Stimulated activated effector memory CD8-positive, alpha-beta T cell treated with anti-CD3 and anti-CD28 coated beads, Interleukin-12 subunit alpha, Interleukin-12 subunit beta, amount 100 ng/mL, for 72 hours (primary cell): ENCODE measurements at regions not wholly inside any gene's neighbourhood (a gene's known extent, or its start where the extent isn't known, plus 50 kb on each side); places are given as distances from the start of the nearest gene placed in this dataset.

Source experiments
- ATAC-seq: fragments of 150-1000 bp; cut with Tn5 transposase; 2 replicates; pipeline ENCODE4 v1.10.0; 2021
- DNase-seq, 2 donors: peaks; one replicate each; pipeline ENCODE4 v3.0.0; 2021 to 2022; ENCODE audit warnings: low spot score in 2 of 2
- H3K27ac Mint-ChIP-seq: one replicate; pipeline ENCODE4 v1.8.0; 2022; ENCODE audit warnings: mild to moderate bottlenecking, mixed read lengths
- H3K36me3 Mint-ChIP-seq: one replicate; pipeline ENCODE4 v1.8.0; 2022; ENCODE audit warnings: mild to moderate bottlenecking, mixed read lengths
- H3K4me1 Mint-ChIP-seq: one replicate; pipeline ENCODE4 v1.8.0; 2022; ENCODE audit warnings: mixed read lengths
- H3K4me3 Mint-ChIP-seq: one replicate; pipeline ENCODE4 v1.8.0; 2022; ENCODE audit warnings: mild to moderate bottlenecking, mixed read lengths
- H3K9me3 Mint-ChIP-seq: one replicate; pipeline ENCODE4 v1.8.0; 2022; ENCODE audit warnings: mixed read lengths

DNA sequence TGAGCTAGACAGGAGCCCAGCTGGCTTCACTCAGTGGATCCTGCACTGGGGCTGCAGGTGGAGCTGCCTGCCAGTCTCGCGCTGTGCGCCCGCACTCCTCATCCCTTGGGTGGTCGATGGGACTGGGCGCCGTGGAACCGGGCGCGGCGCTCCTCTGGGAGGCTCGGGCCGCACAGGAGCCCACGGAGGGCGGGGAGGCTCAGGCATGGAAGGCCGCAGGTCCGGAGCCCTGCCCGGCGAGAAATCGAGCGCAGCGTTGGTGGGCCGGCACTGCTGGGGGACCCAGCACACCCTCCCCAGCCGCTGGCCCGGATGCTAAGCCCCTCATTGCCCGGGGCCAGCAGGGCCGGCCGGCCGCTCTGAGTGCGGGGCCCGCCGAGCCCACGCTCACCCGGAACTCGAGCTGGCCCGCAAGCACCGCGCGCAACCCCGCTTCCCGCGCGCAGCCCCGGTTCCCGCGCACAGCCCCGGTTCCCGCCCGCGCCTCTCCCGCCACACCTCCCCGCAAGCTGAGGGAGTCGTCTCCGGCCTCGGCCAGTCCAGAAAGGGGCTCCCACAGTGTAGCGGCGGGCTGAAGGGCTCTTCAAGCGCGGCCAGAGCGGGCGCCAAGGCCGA is 1130.5 kb upstream of the FLRT2 start:
- H3K4me1 Mint-ChIP-seq = no peaks in the 10 kb centered on the region
- no peak overlapping the region for H3K4me3 Mint-ChIP-seq
- H3K9me3 Mint-ChIP-seq = peaks cover 10% of the 10 kb centered on the region
- no peaks in the 10 kb centered on the region for H3K36me3 Mint-ChIP-seq
- no peak for ATAC-seq
- H3K27ac Mint-ChIP-seq = no peak overlapping the region
- DNase-seq = no peak

DNA sequence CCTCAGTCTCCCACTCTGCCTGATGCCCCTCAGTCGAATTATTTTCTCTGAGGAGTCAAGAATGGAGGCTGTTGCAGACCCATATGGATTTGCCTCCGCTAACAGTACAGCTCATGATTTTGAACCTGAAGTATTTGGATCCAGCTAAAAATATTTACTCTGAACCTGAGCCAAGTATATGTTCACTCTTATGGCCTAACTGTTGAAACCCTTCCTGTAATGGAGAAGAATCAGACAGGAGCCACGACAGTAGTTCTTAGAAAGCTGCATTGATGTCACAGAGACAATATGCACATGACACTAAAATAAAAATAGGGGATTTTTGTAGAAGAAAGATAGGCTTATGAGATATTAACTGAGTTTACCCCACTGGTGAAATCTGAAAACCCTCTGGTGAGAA is 1128.3 kb upstream of the FLRT2 start:
- Mint-ChIP-seq H3K27ac (no peak overlapping the region), H3K4me1 (no peaks in the 10 kb centered on the region), H3K36me3 (no peaks in the 10 kb centered on the region), H3K9me3 (peaks cover 3% of the 10 kb centered on the region), H3K4me3 (no peak overlapping the region)
- ATAC-seq = no peak
- DNase-seq = no peak

DNA sequence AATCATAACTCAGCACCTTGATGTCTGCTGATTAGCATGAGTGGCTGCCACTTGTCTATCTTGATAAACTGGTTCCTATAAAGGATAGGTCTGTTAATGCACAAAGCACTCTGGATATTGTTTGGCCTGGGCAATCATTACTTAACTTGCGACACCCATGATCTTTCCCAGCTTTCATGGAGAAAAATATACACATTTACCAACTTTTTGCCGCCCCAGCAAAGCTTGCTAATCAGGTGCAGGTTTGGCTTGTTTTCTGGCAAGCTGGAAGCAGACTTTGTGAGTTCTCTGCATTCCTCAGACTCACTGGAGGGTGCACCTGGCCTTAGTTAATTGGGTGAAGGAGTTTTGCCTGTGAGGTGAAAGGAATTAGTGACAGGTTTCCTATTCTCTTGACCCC is 1126.4 kb upstream of the FLRT2 start:
- DNase-seq (no peak), ATAC-seq (no peak)
- Mint-ChIP-seq H3K27ac (no peak overlapping the region), H3K4me3 (no peak overlapping the region), H3K36me3 (no peaks in the 10 kb centered on the region), H3K9me3 (no peaks in the 10 kb centered on the region), H3K4me1 (no peaks in the 10 kb centered on the region)

DNA sequence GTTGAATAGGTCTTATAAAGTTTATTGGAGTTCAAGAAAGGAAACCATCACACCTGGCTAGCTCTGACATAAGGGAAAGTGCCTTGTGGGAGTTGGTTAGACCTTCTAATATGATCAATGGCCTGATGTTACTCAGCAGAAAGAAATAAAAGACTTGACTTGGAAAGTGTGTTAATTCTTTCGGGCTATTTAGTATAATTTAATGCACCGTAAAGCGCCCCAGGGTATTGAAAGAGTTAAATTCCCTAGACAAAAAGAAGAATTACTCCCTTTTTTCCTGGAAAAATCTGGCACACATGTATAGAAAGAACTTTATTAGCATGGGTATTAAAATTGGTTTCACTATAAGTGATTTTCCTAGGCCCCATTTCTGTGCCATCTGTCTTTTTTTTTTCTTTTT is 1125.7 kb upstream of the FLRT2 start:
- ATAC-seq (no peak), DNase-seq (no peak)
- Mint-ChIP-seq H3K4me3 (no peak overlapping the region), H3K27ac (no peak overlapping the region), H3K9me3 (no peaks in the 10 kb centered on the region), H3K4me1 (no peaks in the 10 kb centered on the region), H3K36me3 (no peaks in the 10 kb centered on the region)

DNA sequence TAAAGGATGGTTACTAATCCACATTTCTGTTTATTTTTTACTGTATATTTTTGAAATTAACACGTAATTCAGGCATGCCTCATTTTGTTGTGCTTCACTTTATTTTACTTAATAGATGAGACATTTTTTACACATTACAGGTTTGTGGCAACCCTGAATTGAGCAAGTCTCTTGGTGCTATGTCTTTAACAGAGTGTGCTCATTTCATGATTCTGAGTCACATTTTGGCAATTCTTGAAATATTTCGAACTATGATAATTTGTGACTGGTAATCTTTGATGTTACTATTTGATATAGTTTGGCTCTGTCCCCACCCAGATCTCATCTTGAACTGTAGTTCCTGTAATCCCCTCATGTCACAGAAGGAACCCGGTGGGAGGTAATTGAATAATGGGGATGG is 1120.5 kb upstream of the FLRT2 start:
- no peak overlapping the region for H3K4me3 Mint-ChIP-seq
- no peak overlapping the region for H3K27ac Mint-ChIP-seq
- no peaks in the 10 kb centered on the region for H3K36me3 Mint-ChIP-seq
- ATAC-seq (no peak), DNase-seq (no peak)
- no peaks in the 10 kb centered on the region for H3K4me1 Mint-ChIP-seq
- H3K9me3 Mint-ChIP-seq = peaks cover 4% of the 10 kb centered on the region

DNA sequence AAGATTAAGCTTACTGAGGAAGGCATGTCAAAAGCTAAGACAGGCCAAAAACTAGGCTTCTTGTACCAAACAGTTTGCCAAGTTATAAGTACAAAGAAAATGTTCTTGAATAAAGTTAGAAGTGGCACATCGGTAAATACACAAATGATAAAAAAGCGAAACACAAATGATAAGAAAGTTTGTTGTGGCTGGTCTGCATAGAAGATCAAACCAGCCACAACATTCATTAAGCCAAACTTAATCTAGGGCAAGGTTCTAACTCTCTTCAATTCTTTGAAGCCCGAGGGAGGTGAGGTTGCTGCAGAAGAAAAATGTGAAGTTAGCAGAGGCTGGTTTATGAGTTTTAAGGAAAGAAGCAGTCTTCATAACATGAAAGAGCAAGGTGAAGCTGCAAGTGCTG is 1119.6 kb upstream of the FLRT2 start:
- ATAC-seq (no peak), DNase-seq (no peak)
- no peak overlapping the region for H3K4me3 Mint-ChIP-seq
- H3K36me3 Mint-ChIP-seq = no peaks in the 10 kb centered on the region
- H3K9me3 Mint-ChIP-seq = peaks cover 4% of the 10 kb centered on the region
- no peaks in the 10 kb centered on the region for H3K4me1 Mint-ChIP-seq
- H3K27ac Mint-ChIP-seq = no peak overlapping the region

DNA sequence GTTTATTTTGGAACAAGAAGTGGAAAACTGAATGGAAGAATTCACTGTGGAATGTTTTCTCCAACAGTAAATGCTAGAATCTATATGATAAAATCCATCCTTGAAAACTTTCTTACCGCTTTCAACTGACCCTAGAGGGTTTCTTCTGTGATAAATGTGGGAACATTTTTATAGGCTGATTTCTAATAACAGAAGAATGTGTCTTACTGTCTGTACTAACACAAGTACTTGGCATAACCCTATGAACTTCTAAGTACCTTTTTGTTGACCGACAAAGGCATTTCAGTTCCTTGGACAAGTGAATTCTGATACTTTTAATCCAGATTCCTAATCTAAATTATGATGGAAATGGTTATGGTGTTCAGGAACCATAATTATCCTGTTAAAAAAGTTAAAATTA is 1109.7 kb upstream of the FLRT2 start:
- H3K9me3 Mint-ChIP-seq = peaks cover 24% of the 10 kb centered on the region
- H3K27ac Mint-ChIP-seq = no peak overlapping the region
- no peak for ATAC-seq
- DNase-seq = no peak
- H3K36me3 Mint-ChIP-seq = no peaks in the 10 kb centered on the region
- no peaks in the 10 kb centered on the region for H3K4me1 Mint-ChIP-seq
- H3K4me3 Mint-ChIP-seq = no peak overlapping the region

DNA sequence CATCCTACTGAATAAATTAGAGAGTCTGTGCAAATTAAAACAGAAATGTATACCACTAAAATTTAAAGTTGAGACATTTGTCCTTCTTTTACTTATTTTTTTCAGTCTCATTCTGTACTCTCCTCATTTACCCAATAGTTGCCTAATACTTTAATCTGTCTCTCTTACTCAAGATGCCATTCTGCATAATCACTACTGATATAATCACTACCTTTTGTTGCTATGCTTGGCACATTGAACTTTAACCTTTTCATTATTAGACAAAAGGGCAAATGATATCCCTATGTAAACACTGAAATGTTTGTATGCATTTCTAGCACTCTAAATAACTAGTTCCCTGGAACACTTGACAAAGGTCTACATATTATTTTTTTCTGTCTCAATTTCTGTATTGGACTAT is 1108.3 kb upstream of the FLRT2 start:
- Mint-ChIP-seq H3K4me1 (no peaks in the 10 kb centered on the region), H3K4me3 (no peak overlapping the region), H3K36me3 (no peaks in the 10 kb centered on the region), H3K27ac (no peak overlapping the region), H3K9me3 (peaks cover 24% of the 10 kb centered on the region)
- DNase-seq (no peak), ATAC-seq (no peak)

DNA sequence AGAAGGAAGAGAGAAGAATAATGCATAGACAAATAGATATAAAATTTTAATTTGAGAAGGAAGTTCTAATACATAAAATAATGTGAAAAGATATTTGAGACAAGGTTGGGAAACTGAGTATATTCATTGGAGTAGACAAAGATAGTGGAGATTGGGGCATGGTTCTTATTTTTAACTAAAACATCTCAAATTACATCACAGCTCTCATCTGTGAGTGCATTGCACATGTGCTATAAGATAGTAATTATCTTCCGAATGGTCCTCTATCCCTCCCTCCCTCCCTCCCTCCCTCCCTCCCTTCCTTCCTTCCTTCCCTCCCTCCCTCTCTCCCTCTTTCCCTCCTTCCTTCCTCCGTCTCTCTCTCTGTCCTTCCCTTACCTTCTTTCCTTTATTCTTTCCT is 1104.0 kb upstream of the FLRT2 start:
- Mint-ChIP-seq H3K27ac (no peak overlapping the region), H3K4me3 (no peak overlapping the region), H3K36me3 (no peaks in the 10 kb centered on the region), H3K9me3 (peaks cover 14% of the 10 kb centered on the region), H3K4me1 (no peaks in the 10 kb centered on the region)
- DNase-seq = no peak
- ATAC-seq = no peak

DNA sequence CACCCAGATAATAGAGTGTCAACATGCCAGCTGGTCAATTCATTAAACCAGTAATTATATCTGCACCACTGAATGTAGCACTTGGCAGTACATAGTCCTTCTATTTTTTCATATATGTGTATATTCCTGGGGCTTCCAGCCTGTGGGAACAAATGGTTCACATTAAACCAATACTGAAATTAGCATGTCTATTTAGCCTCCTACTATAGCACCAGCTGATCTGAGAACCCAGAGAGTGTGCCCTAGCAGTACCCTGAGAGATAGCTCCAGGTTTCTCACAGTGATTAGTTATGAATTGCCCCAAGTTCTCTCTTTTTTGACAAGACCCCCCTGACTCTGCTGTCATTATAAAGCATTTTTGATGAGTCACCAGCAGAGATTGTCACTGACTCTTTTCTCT is 1097.3 kb upstream of the FLRT2 start:
- Mint-ChIP-seq H3K4me3 (no peak overlapping the region), H3K9me3 (peaks cover 18% of the 10 kb centered on the region), H3K27ac (no peak overlapping the region), H3K4me1 (no peaks in the 10 kb centered on the region), H3K36me3 (no peaks in the 10 kb centered on the region)
- DNase-seq = no peak
- no peak for ATAC-seq

DNA sequence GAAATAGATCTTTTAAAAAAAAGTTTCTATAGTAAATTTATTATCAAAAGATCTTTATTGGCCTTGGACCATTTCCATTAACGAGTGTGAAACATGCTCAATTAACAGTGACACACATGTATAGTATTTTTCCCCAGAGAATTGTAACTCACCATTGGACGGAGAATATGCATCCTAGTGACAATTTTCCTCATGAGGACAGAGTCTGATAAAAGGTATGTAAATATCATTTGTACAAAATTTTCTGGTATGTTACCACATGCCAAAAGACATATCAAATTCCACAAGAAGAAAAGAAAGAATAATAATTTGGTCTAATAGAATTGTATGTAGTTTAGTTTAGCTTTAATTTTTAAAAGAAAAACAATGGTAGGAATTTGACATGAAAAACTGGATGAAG is 1096.0 kb upstream of the FLRT2 start:
- ATAC-seq (no peak), DNase-seq (no peak)
- H3K4me1 Mint-ChIP-seq = no peaks in the 10 kb centered on the region
- no peaks in the 10 kb centered on the region for H3K36me3 Mint-ChIP-seq
- H3K9me3 Mint-ChIP-seq = peaks cover 17% of the 10 kb centered on the region
- H3K27ac Mint-ChIP-seq = no peak overlapping the region
- no peak overlapping the region for H3K4me3 Mint-ChIP-seq

DNA sequence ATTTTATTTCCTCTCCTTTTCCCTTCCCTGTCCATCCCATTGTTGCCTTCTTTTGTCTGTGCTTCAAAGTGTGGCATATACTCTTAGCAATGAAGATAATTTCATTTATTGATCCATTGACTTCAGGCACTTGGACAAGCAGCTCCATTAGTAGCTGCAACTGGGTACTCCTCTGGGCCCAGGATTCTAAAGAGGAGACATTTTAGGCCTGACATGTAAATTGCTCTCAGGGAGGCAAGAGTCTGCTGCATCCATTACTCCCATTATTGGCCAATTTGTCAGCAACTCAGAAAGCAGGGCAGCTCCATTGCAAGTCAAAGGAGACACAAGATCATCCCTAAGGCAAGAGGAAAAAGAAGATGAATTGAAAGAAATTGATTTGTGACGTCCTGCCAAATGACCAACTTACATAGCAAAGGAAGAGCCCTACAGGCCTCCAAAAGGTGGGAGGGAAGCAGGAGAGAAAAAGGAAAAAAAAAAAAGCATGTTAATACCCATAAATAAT is 1094.1 kb upstream of the FLRT2 start:
- Mint-ChIP-seq H3K36me3 (no peaks in the 10 kb centered on the region), H3K27ac (no peak overlapping the region), H3K4me1 (no peaks in the 10 kb centered on the region), H3K9me3 (peaks cover 13% of the 10 kb centered on the region), H3K4me3 (no peak overlapping the region)
- no peak for DNase-seq
- no peak for ATAC-seq

DNA sequence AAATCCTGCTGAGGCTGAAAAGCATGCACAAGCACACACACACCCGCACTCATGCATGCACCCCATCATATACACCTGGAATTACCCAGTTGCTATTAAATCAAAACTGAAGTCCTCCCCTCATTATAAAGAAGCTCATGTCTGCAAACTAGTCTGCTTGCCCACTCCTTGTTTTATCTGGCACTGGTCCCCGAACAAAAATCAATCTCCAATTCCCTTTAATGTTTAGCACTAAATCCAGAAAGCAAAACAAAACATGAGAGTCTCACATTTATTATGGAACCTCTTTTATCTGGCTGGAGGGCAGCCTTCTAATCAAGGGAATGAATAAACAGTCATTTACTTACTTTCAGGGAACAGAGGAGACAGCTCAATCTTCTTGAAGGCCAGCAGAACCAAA is 1093.4 kb upstream of the FLRT2 start:
- H3K36me3 Mint-ChIP-seq = no peaks in the 10 kb centered on the region
- H3K9me3 Mint-ChIP-seq = peaks cover 13% of the 10 kb centered on the region
- DNase-seq (no peak), ATAC-seq (no peak)
- no peak overlapping the region for H3K4me3 Mint-ChIP-seq
- H3K4me1 Mint-ChIP-seq = no peaks in the 10 kb centered on the region
- no peak overlapping the region for H3K27ac Mint-ChIP-seq

DNA sequence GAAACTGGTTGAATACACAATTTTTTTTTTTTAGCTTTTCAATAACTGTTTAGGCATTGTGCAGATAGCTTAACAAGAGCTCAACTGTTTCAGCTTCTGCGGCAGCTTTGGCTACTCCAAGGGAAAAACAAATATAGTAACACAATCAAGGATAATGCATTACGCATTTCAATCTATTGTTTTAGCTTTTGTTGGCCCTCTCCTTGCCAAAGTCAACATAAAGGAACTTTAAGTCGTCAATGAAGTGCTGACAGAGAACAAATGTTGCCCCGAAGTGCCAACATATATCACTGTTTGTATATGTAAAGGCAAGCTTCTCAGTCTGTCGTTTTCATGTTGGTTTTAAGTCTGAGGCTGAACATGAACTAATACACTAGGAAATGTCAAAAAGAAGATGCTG is 1087.4 kb upstream of the FLRT2 start:
- H3K27ac Mint-ChIP-seq = no peak overlapping the region
- no peaks in the 10 kb centered on the region for H3K36me3 Mint-ChIP-seq
- no peak for DNase-seq
- no peak overlapping the region for H3K4me3 Mint-ChIP-seq
- H3K4me1 Mint-ChIP-seq = no peaks in the 10 kb centered on the region
- ATAC-seq = no peak
- peaks cover 8% of the 10 kb centered on the region for H3K9me3 Mint-ChIP-seq

DNA sequence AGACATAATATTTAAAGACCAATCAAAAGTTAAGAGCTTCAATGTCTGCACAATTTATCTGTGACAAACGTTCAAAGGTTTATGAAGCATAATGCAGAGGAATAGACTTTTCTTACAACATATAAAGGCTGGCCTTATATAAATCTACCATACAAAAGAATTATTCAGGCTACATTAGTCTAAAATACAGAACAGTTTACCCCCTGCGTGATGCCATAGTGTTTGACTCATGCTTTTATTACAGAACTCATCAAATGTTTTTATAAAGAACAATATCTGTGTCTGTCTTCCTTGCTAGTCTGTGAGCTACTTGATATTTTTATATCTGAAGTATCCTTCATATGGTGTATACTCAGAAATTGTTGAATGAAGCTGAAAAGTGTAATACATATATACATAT is 1084.5 kb upstream of the FLRT2 start:
- Mint-ChIP-seq H3K4me3 (no peak overlapping the region), H3K9me3 (peaks cover 10% of the 10 kb centered on the region), H3K4me1 (no peaks in the 10 kb centered on the region), H3K27ac (no peak overlapping the region), H3K36me3 (no peaks in the 10 kb centered on the region)
- ATAC-seq (no peak), DNase-seq (no peak)

DNA sequence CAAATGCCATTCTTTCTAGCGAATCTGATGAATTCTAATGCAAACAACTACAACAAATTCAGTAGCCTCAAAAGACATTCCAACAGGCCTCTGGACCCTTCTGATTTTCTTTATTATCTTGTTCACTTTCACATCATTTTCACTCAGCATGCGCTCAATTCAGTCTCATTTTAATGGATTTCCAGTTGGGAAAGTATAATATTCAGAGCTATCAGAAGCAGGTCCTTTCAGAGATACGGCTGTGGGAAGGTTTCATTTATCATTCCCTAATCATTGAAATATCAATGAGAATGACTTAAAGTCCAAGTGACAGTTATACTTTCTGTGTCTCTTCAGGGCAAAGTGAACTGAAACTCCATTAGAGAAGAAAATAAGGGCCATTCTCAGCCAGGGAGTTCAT is 1083.7 kb upstream of the FLRT2 start:
- Mint-ChIP-seq H3K36me3 (no peaks in the 10 kb centered on the region), H3K27ac (no peak overlapping the region), H3K4me1 (no peaks in the 10 kb centered on the region), H3K4me3 (no peak overlapping the region), H3K9me3 (peaks cover 13% of the 10 kb centered on the region)
- ATAC-seq (no peak), DNase-seq (no peak)
